HuH-7 (cell line): ENCODE measurements at regions not wholly inside any gene's neighbourhood (a gene's known extent, or its start where the extent isn't known, plus 50 kb on each side); places are given as distances from the start of the nearest gene placed in this dataset.
"Not testable (repeated sequence)": the region's sequence is repeated elsewhere in the genome, so short reads cannot be mapped to it uniquely, and the experiment has no call there.

Experiments used
- DNase-seq: peaks from one replicate; pipeline ENCODE4 v3.0.0; 2011; ENCODE audit warnings: low spot score

DNA sequence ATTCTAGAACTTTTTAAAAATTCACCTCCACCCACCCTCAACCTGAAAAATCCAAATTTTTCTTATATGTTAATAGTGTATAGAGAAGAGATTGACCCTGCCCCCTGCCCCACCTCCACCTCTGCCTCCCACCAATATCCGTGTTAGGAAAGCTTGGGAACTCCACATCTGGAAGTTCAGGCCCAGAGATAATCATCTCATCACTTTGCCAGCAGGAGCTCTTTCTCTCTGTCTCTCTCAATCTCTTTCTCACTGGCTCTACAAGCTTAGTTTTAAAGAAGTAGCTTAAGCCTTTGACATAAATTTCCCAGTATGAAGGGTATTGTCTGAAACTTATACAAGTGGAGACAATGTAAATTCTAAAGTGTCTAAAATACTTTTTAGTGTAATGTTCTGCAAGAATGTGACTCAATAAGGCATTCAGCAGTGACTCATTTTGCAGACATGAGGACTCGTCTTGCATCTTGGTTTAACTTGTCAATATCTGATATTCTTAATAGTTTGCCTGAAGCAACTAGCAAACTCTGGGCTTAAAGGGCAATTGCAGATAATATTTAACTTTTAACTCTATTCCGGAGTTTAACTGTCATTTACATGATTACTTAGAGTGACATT lies 299.8 kb upstream of the EPHA3 start:
- no peak for DNase-seq

DNA sequence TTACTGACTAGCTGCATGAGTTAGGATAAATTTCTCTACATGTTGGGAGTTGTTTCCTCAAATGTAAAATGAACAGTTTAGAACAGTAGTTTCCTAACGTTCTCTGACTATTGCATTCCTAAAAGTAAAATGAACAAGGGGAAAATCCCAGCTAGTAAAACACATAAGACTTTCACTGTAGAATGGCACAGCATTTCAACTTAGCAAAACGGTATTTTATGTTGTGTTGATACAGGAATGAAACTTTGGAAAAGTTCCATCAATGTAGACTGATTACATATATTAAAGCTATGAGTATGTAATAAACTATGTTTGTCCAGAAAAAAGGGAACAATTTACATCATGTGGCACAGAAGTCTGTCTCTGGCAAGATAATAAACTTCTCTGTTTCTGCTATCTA lies 297.4 kb upstream of the EPHA3 start:
- DNase-seq = no peak

DNA sequence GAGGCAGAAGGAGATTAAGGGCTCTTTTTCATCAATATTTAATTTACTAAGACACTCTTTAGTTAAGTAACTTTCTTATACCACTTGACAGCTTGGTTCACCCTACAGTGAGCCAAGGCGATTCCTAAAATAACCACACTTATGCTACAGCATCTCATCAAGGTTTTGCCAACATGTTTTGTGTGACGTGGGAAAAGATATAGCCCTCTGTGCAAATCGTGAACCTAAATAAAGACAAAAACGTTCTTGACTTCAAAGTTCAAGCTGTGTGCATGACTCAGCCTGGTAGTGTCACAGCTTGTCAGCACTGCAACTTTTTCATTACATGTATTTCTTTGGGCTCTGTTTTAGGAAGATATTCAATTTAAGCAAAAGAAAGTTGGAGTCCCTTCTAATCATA lies 297.0 kb upstream of the EPHA3 start:
- no peak for DNase-seq

DNA sequence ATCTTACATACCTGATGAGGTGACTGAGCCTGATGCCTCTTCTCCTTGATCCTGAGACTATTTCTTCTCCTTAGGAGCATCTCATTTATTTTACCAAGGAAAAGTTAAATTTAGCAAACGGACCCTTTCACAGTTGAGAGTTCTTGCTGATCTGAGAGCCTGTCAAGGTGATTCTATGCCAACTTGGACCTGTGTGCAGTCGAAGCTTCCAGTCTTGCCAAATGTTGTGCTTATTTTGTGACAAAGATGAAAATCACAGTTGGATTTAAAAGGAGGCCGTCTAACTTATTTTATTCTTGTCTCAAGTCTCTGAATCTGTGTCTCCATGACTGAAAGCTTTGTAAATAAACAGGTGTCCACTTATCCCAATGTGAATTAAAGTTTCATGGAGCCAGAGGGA lies 296.3 kb upstream of the EPHA3 start:
- no peak for DNase-seq

DNA sequence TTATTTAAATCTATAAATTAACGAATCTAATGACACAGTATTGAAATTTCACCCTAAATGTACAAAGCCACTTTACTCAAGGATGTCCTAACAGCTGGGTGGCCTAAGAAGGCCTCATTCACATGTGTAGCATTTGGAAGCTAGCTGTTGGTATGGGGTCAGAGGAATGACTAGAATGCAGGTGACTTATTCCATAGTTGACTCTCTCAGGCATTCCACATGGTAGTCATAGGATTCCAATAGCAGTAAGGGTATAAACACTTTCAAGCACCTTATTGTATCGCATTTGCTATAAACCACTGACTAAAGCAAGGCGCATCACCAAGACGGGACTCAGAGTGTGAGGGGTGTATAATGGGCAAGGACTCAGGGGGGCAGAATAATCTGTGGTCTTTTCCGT lies 294.8 kb upstream of the EPHA3 start:
- DNase-seq = no peak

DNA sequence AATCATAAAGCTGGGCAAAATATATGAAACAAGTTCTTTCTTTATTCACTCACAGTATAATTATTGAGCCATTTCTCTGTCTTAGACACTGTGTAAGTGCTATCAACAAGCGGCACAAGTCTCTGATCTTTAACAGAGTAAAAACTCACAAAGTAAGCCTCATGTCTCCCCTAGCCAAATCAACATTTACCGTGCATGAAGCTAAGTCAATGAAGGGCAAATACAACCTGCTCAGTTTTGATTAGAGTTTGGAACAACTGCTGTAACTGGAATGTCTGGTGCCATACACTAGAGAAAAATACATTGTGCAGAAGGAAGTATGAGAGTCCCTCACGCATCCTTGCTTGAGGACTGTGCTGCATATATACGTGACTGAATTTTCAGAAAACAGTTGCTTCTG lies 291.0 kb upstream of the EPHA3 start:
- DNase-seq = no peak

DNA sequence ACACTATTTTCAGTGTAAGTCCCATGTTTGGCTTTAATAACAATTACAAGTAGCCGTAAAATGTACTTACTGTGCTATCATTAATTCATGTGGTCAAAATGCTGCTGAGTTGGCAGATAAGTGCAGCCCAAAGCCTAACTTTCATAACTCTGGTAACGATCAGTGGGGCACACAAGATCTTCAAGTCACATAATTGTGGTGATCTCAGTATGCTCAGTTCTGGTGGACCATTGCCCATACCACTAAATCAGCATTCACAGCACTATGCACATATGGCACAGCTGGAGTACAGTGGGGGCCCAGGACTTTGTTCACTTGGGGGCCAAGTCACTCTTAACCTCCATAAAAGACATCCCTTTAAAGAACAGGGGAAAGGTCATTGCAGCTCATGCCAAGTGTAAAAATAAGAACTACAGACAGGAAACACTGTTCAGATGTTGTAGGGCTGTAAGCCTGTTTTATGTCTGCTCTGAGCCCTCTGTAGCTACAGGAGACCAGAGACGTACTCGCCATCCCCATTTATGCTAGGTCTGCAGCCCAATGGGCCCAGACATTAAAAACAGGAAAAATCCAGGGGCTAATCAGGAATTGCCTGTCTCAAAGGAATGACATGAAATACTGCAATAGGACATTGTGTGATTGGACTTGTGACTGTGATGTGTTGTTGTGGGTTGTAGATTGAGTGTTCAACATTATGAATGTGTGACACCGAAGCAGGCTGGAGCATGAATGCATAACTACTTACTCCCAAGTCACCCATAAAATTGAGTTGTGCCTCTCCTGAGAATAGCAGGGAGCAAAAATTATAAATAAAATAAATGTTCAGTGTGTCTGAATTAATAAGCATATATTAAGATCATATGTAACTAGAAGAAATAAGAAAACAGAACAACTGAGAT lies 282.5 kb upstream of the EPHA3 start:
- no peak for DNase-seq

DNA sequence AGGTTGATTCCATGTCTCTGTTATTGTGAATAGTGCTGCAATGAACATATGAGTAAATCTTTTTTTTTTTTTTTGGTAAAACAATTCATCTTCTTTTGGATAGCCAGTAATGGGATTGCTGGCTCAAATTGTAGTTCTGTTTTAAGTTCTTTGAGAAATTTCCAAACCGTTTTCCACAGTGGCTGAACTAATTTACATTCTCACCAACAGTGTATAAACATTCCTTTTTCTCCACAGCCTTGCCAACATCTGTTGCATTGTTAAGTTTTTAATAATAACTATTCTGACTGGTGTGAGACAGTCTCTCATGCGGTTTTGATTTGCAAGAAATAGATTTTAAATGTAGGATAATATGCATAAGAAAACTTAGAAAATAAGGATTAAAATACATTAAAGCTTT lies 279.0 kb upstream of the EPHA3 start:
- DNase-seq = no peak

DNA sequence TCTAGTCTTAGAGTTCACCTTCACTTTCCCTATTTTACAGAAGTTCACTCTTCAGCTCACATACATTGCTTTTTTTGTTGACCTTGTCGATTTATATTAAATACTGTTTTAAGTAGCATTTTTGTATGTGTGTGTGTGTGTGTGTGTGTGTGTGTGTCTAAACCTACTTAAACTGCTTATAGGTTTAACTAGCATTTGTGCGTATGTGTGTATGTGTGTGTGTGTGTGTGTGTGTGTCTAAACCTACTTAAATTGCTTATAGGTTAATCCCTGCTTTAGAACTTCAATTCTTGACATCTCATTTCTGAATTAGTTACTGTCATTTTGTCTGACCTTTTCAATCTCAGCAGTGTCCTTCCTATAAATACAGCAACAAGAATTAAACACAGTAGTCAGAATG lies 254.8 kb upstream of the EPHA3 start:
- DNase-seq = no peak

DNA sequence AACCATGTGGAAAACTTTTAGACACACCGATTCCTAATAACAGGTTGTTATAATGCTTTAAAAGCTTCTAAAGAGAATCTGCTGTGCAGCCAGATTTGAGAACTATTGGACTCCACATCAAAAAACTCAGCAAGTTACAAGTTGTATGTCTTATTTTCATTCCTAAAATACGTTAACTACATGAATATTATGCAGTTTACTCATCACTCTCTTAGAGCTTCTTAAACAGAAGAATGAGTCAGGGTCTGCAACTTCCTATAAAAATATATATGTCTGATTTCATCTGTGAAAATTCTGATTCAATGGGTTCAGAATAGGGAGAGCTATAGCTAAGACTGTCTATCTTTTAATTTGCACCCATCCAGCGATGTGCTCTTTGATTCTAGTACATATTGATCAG lies 244.2 kb upstream of the EPHA3 start:
- no peak for DNase-seq

DNA sequence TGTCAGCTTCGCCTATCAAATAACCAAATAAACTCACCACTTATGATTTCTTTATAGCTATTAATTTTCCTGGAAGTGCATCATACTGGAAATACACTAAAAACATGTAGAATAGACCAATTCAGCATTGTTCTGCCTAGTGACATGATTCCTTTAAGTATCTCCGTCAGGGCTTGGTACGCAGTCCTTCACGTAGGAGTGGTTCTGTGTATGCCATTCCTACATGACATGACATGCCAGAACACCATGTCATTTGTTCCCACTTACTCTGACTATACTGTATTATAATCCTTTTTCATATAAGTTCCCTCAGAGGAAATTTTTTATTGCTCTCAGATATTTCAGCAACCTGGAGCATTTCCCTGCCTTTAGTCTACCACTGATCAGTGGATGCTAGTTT lies 230.7 kb upstream of the EPHA3 start:
- no peak for DNase-seq

DNA sequence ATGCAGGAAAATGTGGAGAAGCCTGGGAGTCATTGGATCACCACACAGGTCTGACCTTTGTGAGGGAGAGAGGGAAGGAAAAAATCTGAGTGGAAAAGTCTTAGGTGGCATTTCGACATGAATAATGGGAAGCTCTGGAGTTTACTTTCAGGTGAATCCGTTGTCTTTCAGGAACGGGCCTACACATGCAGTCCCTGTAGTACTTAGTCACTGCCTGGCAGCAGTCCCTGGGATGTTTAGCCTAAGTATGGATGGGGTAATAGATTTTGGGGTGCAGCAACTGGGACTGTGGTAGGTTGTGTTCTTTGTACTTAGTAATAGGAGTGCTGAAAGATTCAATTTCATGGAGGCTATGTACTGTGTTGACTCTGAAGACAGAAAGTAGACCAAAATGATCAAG lies 227.5 kb upstream of the EPHA3 start:
- no peak for DNase-seq

DNA sequence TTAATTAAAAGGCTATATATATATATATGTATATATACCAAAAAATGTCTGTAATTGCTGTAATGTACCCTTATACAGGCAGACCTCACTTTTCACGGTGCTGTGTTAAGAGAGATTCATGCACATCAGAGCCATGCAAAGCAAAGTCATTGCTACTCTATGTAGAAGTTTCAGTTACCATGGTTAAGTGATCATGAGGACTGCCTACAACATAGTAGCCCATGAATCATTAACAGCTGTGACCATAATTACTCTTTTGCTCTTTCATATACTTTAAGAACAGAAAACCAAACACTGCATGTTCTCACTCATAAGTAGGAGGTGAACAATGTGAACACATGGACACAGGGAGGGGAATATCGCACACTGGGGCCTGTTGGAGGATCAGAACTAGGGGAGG lies 225.3 kb upstream of the EPHA3 start:
- DNase-seq = no peak

DNA sequence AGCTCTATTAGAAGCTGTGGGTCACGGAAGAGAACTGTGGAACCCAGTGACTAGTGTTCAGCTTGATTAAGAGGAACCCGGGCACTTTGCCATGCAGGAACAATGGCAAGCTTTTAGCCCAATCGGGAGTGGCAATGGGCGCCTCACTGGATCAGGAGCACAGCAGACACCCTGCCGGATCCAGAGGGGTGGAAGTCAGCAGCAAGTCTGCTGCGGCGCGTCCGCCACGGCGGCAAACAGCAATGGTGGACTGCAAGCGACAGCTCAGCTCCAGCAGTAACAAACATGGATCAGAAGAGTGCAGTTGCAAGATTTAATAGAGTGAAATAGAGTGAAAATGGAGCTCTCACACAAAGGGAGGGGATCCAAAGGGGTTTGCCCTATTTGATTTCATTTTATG lies 220.8 kb upstream of the EPHA3 start:
- not testable (repeated sequence) for DNase-seq

DNA sequence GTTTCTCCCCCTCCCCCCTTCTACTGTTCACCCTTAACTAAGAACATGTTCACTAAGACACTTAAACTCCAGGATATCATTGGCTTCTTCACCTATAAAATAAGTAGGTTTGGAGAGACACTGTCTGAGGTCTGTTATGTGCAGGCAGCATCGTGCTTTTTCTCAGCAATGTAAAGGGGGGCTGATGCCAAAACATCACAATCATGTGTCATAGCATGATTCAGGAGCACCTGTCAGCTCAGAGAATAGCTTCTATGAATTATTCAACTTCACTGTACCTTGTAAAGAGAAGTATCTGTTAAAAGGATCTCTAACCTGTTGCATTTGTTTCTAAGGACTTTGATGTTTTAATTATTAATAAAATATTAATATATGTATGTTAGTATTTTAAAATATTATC lies 211.4 kb upstream of the EPHA3 start:
- no peak for DNase-seq

DNA sequence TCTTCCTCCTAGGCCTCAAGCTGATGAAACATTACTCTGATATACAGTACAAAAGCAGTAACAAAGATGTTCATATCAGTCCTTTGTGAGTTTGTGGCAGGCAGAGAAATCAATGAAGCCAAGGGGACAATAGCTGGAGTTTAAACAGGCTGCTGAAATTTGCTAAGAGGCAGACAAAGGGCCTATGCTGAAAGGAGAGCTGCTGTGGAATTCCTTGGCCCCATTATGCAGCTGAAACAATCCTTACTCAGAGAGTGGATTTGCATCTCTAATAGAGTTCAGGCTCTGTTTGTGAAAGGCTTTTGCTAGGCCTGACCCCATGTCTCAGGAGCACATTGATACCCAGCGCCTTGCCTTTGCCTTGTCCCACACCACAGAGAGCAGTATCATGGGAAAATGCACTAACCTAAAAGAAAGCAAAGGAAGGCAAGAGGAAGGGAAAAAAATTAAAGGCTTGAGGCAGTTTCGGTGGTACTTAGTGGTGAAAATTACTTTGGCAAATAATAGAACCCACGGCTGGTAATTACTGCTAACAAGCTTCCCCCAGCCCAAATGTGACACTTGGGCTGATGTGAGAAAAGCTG lies 195.0 kb upstream of the EPHA3 start:
- no peak for DNase-seq

DNA sequence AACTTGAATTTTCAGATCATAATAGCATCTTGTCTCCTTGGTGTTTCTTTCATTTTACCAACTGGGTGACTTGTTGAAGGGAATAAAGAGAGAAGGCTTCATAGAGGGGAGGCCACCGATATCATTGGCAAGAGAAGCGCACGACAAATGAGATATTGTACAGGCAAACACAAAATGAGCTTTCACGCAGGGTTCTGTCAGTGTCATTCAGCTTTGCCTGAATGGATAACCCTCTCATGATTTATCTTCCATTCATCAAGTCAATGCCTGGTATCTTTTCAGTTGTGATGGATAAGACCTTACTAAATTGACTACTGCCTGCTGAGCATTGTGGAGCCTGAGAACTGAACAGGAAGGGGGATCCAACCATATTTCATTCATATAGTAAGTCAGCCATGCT lies 188.6 kb upstream of the EPHA3 start:
- no peak for DNase-seq

DNA sequence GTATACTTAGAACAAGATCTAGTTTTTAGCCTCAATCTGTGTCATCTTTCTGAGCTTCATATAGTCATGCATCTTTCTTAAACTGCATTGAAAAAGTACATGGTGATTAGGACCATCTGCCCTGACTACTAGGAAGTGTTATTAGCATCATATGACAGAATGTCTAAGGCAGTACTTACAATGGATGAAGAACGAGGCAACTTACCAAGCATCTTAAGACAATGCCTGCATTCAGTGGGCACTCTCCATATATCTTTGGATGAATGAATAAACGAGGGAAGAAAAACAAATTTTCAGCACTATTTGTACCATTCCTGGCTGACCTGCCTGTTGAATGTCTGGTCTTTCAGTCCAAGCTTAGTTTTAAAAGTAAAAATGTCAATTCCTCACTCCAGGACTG lies 185.4 kb upstream of the EPHA3 start:
- DNase-seq = no peak

DNA sequence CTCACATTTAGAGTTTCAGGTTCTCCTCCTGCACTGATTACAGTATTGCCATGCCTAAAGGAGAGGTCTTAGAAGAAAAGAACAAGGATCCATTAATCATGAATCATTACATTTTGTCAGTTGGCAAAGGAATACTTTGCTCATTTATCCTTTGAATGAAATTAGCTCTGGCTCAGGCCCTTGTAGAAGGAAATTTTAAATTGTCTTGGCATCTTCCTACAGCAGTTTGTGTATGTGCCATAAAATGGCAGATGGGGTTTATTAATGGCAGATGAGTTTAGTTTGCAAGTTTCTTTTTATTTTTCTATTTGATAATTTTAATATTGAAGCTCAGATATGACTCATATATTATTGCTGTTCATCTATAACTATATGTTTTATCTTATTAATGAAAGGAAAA lies 181.2 kb upstream of the EPHA3 start:
- DNase-seq = no peak

DNA sequence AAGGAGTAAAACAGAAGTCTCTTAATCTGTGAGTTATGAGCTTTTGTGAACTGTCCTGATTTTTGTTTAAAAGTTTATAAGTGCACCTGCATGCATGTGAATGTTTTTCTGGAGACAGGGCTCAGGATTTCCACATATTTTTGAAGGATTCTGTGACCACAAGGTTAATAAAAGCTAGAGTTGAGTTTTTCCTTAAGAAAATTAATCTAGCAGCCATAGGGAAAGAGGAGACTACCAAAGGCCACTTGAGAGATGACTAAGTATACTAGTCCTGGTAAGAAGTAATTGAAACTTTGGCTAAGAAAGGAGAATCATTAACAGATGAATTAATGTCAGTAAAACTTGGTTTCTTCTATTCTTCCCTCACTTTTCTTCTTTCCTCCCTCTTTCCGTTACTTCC lies 176.8 kb upstream of the EPHA3 start:
- DNase-seq = no peak

DNA sequence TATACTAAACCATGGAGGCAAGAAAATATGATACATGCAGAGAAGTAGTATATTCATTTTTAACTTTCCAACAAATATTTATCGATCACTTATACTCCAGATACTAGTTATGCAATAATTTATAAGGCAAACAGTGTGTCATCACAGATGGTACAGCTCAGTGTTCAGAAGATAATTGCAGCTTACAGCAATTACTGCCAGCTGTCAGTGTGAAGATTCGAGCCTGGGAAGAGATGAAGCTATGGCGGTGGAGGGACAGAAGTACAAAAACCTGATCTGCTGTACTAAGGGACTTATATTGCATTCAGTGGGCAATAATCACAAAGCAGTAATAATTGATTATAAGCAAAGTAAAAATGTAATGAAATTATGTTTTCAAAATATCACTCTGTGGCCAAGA lies 170.6 kb upstream of the EPHA3 start:
- no peak for DNase-seq

DNA sequence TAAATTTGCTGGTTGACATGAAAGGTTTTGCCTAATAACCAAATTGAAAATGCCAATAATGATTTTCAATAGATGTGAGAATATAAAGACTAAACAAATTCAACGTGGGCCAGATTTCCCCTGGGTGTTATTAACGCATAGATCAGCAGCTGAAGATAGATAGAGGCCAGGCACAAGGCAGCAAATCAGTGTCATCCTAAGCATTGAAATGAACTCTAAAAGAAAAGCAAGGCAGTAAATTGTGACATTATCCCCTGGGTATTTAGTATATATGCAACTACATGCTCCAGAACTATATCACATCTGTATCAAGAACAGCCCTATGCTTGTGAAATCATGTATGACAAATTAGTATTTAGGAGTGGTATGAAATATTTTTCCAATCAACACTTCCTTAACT lies 167.1 kb upstream of the EPHA3 start:
- no peak for DNase-seq

DNA sequence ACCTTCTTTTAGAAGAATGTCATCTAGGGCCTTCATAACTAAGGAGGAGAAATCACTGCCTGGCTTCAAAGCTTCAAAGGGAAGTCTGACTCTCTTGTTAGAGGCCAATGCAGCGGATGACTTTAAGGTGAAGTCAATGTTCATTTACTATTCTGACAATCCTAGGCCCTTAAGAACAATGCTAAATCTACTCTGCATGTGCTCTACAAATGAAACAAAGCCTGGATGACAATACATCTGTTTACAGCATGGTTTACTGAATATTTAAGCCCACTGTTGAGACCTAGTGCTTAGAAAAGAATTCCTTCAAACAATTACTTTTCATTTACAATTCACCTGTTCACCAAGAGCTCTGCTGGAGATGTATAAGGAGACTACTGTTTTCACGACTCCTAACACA lies 160.4 kb upstream of the EPHA3 start:
- no peak for DNase-seq

DNA sequence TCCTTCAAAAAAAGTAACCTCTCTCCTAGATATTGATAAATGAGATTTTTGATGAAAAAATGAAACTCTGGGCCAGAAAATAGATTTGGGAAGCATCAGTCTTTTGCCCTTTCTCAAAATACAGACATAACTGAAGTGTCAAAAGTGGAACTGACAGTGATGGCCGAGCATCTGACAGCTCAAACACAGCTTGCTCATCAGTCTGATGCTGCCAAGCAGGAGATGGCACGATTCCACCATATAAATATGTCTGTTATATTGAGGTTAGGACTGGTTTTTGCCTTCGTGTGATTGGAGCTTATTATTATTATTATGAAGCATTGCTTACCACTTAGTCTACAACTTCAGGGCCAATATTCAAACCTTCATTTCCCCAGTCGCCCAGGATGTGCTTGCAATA lies 152.6 kb upstream of the EPHA3 start:
- no peak for DNase-seq
